OCI-M2 (cell line): ENCODE measurements at regions not wholly inside any gene's neighbourhood (a gene's known extent, or its start where the extent isn't known, plus 50 kb on each side); places are given as distances from the start of the nearest gene placed in this dataset.
"Not testable (repeated sequence)": the region's sequence is repeated elsewhere in the genome, so short reads cannot be mapped to it uniquely, and the experiment has no call there.

Source experiments
- DNase-seq: peaks from one replicate; lab custom pipeline; 2025; ENCODE audit not compliant: unreplicated experiment; lab: John Stamatoyannopoulos, UW

DNA sequence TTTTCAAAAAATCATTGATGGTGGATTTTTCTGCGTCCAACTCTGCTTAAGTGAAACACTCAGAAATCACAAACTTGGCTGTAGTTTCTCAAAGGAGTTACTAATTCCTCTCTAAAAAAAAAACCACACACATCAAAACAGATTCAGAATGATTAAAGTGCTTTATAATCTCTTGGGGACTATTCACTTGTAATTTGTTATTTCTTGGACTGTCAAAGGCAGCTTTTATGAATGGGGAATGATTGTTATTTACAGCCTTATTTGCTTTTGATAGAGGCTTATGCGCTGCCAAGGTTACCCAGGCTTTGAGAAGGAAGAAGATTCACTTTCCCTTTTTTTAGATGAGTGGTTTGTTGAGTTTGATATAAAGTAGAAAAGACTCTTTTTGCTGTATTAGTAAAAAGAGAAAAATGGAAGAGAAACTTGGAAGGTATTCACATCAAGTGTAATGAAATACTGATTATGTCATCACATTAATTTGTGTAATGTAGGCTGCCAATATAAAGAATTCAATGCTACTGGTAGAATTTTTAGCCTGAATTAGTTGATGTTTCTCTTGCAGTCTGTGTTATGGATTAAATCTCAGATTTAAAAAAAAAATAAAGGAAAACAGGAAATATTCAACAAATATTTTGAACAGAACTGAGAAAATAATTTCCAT is 381.0 kb upstream of the SASH1 start:
- DNase-seq: no peak

DNA sequence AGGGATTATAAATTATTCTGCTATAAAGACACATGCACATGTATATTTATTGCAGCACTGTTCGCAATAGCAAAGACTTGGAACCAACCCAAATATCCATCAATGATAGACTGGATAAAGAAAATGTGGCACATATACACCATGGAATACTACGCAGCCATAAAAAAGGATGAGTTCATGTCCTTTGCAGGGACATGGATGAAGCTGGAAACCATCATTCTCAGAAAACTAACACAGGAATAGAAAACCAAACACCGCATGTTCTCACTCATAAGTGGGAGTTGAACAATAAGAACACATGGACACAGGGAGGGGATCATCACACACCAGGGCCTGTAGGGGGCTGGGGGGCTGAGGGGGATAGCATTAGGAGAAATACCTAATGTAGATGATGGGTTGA is 377.2 kb upstream of the SASH1 start:
- not testable (repeated sequence) for DNase-seq

DNA sequence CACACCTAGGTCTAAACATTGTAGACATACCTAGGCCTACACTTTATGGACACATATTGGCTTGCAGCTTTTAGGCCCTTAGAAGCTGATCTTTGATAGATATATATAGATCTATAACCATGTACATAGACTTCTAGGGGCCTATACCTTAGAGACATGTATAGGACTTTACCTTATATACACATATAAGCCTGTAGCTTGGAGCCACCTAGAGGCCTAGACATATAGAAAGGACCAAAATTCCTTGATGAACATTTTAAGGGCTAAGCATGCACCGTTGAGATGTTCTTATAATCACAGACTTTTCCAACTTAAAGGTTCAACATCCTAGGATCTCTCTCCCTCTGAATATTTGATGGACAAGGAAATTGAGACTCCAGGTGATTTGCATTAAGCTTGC is 371.7 kb upstream of the SASH1 start:
- no peak for DNase-seq

GRCh38 chr6:147972448-147972847 is 370.2 kb upstream of the SASH1 start:
- DNase-seq: no peak

DNA sequence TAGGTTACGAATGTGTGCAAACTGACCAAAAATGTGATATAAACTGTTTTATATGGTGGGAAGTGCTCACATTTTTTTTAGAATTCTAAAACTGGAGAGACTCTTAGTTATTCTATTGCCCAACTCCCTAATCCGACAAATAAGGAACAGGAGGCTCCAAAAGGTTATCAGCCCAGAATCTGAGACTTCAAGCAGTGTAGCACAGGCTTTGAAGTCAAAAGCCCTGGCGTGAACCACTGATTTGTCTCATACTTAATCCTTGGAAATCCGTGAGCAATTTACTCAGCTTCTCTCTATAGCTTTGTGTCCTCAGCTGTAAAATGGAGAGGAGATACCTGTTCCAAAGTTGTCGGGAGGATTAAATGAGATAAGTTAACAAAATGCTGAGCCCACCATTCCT is 368.8 kb upstream of the SASH1 start:
- DNase-seq: no peak

- DNase-seq: no peak
These were observed 368.3 kb upstream of the SASH1 start for GRCh38 chr6:147974376-147974775.

DNA sequence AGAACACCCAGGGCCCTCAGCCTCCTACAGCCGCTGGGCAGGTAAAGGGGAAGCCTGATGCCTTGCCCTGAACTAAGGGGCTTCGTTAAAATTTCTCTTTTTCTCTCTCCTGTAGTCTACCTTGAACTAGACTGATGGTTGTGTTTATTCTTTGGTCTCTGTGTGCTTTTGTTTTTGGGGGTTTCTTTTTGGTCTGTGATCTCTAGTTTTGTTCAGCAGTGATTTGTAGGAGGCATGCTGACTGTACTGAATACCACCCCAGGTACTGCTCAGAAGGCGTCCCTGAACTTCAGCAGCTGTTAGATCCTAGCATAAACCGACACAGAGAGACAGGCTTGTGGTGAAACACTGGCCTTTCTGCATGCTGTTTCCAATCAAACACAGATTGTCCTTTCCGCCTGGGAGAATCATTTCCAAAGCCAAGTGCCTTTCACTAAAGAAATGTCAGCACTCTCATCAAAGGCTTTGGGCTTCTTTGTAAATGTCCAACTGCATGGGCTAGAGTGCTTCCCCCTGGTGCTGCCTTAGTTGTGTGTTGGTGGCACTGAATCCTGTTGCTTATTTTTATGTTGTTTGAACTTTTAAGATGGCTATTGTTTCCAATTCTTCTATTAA is 364.7 kb upstream of the SASH1 start:
- no peak for DNase-seq

DNA sequence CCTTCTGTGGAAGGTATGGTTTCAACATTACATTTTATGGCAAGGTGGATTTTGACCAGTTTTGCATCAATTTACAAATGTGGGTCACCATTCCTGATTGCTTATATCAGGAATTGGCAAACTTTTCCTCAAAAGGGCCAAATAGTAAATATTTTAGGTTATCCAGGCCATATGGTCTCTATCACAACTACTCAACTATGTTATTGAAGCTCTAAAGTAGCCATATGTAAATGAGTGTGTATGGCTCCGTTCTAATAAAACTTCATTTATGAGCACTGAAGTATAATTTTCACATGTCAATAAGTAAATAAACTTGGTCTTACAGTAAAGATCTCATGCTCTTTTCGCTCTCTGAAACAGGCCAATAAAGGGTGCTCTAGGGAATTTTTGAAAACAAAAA is 362.7 kb upstream of the SASH1 start:
- no peak for DNase-seq

DNA sequence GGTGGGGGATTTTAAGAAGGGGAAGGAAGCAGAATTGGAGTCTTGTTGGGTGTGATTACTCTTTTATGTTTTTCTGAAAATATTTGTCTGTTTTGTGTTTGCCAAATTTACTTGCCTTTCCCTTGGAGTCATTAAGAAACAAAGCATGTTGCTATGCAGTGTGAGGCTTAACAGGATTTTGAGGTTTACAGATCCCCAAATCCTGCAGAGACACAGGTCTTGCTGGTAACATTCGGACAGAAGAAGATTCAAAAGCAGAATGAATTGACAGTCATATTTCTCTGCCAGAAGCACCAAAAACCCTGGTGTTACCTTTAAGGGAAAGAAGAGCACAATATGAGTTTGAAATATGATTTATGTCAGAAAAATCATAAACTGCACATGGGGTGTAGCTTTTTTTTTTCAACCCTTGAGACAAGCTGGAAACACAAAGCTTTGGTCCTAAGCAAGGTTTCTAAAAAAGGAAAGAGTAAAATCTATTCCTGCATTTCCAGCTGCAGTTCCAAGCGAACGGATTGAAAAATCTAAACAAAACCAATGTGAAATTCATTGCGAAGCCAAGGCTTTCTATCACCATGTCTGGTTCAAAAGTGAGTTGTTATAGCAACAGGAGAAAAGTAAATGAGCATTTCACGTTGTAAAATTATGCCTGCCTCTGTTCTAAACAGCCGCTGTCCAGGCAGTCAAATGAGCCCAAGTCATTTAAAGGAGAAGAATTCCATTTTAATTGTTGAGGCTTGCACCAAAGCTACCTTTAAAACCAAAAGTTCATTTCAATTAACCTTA is 358.9 kb upstream of the SASH1 start:
- no peak for DNase-seq

DNA sequence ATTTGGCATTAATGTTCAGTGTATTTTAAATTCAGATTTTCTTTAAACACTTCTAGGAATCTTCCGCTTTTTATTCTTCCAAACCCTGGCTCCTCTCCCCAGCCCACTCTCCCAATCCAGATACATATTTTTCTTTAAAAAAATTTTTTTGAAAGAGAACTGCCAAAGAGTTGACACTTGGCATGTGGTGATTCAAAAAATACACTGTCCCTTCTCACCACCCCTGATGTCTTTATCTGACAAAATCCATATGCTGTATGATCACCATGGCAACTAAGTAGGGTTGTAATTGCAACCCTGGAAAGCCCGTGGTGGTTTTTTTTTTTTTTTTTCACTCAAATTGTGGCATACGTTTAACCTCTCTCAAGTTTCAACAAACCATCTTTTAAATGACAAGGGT is 355.8 kb upstream of the SASH1 start:
- no peak for DNase-seq

GRCh38 chr6:147990159-147990558 is 352.5 kb upstream of the SASH1 start:
- DNase-seq: no peak

GRCh38 chr6:147991961-147992360 is 350.7 kb upstream of the SASH1 start:
- no peak for DNase-seq

DNA sequence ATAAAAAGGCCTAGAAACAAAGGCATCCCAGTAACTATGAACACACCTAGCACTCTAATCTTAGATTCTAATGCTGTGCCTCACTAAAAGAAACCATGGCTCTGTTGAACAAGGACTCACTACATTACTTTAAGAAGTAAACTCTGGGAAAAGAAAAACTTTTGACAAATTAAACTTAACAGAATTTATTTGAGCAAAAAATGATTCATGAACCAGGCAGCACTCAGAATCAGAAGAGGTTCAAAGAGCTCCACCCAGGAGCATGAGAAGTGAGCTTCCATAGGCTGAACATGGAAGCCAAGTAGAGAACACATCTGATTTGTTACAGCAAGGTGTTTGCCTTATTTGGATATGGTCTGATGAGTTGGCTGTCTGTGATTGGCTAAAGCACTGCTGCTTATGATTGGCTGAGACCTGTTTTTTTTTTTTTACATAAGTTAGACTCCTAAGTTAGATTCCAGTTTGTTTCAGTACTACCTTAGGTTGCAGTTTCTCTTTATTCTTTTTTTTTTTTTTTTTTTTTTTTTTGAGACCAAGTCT is 343.6 kb upstream of the SASH1 start:
- no peak for DNase-seq

- DNase-seq: no peak
These were observed 340.6 kb upstream of the SASH1 start for GRCh38 chr6:148001844-148002642.

DNA sequence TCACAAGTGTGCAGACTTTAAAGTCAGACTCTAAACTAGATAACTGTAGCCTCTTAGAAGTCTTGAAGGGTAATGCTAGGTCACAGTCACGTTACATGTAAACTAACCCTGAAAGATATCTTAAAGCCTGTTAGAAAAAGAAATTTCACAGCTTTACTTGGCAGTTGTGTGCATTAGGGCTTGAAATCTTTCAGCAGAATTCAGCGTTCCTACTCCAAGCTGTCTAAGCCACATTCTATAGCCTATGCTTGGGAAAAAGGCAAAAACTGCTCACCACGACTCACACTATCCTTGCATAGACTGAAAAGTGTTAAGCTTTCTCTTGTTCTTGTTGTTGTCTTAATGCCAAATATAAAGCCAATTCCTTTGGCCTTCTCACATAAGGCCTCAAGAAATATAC is 338.0 kb upstream of the SASH1 start:
- DNase-seq: no peak

DNA sequence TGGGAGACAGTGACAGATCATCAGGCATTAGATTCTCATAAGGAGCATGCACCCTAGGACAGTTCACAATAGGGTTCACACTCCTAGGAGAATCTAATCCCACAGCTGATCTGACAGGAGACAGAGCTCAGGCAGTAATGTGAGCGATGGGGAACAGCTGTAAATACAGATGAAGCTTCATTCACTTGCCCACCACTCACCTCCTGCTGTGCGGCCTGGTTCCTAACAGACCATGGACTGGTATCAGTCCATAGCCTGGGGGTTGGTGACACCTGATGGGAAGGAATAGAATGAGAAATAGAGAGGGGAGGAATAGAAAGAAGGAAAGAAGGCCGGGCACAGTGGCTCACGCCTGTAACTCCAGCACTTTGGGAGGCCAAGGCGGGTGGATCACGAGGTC is 336.8 kb upstream of the SASH1 start:
- DNase-seq: no peak

DNA sequence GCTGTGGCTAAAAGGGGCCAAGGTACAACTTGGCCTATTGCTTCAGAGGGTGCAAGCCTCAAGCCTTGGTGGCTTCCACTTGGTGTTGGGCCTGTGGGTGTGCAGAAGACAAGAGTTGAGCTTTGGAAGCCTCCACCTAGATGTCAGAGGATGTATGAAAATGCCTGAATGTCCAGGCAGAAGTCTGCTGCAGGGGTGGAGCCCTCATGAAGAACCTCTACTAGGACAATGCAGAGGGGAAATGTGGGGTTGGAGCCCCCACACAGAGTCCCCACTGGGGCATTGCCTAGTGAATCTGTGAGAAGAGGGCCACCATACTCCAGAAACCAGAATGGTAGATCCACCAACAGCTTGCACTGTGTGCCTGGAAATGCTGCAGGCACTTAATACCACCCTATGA is 332.1 kb upstream of the SASH1 start:
- not testable (repeated sequence) for DNase-seq

- no peak for DNase-seq
These were observed 326.6 kb upstream of the SASH1 start for GRCh38 chr6:148016013-148016412.

- no peak for DNase-seq
These were observed 321.5 kb upstream of the SASH1 start for GRCh38 chr6:148021165-148021564.

GRCh38 chr6:148021699-148022098 is 320.9 kb upstream of the SASH1 start:
- DNase-seq: no peak

DNA sequence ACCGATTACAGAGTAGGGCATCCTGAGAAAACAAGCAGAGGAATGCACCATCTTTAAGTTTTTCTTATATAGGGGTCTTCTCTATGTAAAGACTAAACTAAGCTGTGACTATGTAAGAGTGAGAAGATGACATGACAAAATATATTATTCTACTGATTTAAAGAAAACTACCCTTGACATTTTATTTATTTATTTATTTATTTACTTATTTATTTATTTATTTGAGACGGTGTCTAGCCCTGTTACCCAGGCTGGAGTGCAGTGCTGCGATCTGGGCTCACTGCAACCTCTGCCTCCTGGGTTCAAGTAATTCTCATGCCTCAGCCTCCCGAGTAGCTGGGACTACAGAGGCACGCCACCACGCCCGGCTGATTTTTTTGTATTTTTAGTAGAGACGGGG is 320.4 kb upstream of the SASH1 start:
- not testable (repeated sequence) for DNase-seq
